Neural progenitor cell (in vitro differentiated cells): ENCODE measurements at regions not wholly inside any gene's neighbourhood (a gene's known extent, or its start where the extent isn't known, plus 50 kb on each side); places are given as distances from the start of the nearest gene placed in this dataset.

ENCODE experiments used
- CTCF ChIP-seq: fragments of 200-600 bp; sonication (generic); IDR thresholded peaks from 2 replicates; pipeline ENCODE4 v1.5.1; 2017; ENCODE audit warnings: antibody characterized with exemption, mild to moderate bottlenecking
- EZH2 ChIP-seq: fragments of 200-600 bp; sonication (generic); IDR thresholded peaks from 2 replicates; pipeline ENCODE4 v1.6.1; 2017; ENCODE audit warnings: antibody characterized with exemption, mild to moderate bottlenecking, moderate library complexity

- no peak for TF ChIP-seq EZH2
- TF ChIP-seq CTCF, result no peak
Measured at GRCh38 chr14:98168211-98168985, 1103.6 kb downstream of the BCL11B start.
